GM18499 (cell line): ENCODE measurements at regions not wholly inside any gene's neighbourhood (a gene's known extent, or its start where the extent isn't known, plus 50 kb on each side); places are given as distances from the start of the nearest gene placed in this dataset.

ENCODE experiments used
- ATAC-seq: cut with Tn5 transposase; IDR thresholded peaks from one replicate; pipeline ENCODE4 v1.9.1; 2021; ENCODE audit warnings: moderate number of reproducible peaks; ENCODE audit not compliant: insufficient read depth, unreplicated experiment

GRCh38 chr1:239587574-239588369 lies 201.4 kb downstream of the CHRM3 start:
- no peak for ATAC-seq

- no peak for ATAC-seq
These were observed 204.2 kb downstream of the CHRM3 start for GRCh38 chr1:239590556-239590955.

GRCh38 chr1:239593527-239593926 lies 207.2 kb downstream of the CHRM3 start:
- no peak for ATAC-seq

- ATAC-seq, result no peak
These were observed 214.2 kb downstream of the CHRM3 start for GRCh38 chr1:239600588-239600987.

- ATAC-seq, result no peak
These were observed 214.7 kb downstream of the CHRM3 start for GRCh38 chr1:239601108-239601507.

- no peak for ATAC-seq
These were observed 217.2 kb downstream of the CHRM3 start for GRCh38 chr1:239603530-239603929.

GRCh38 chr1:239606850-239607400 lies 220.6 kb downstream of the CHRM3 start:
- ATAC-seq, result no peak

GRCh38 chr1:239608469-239608868 lies 222.1 kb downstream of the CHRM3 start:
- ATAC-seq, result no peak

- ATAC-seq, result no peak
These were observed 226.0 kb downstream of the CHRM3 start for GRCh38 chr1:239612379-239612778.

- ATAC-seq, result no peak
These were observed 230.3 kb downstream of the CHRM3 start for GRCh38 chr1:239616673-239617072.

- ATAC-seq, result no peak
These were observed 230.9 kb downstream of the CHRM3 start for GRCh38 chr1:239617259-239617658.

- ATAC-seq, result no peak
These were observed 231.4 kb downstream of the CHRM3 start for GRCh38 chr1:239617731-239618130.

GRCh38 chr1:239619190-239619589 lies 232.8 kb downstream of the CHRM3 start:
- ATAC-seq, result no peak

- ATAC-seq, result no peak
These were observed 244.4 kb downstream of the CHRM3 start for GRCh38 chr1:239630767-239631166.

GRCh38 chr1:239633432-239633831 lies 247.1 kb downstream of the CHRM3 start:
- no peak for ATAC-seq

GRCh38 chr1:239635276-239635675 lies 248.9 kb downstream of the CHRM3 start:
- ATAC-seq, result no peak

GRCh38 chr1:239636347-239636746 lies 250.0 kb downstream of the CHRM3 start:
- no peak for ATAC-seq

- ATAC-seq, result no peak
These were observed 258.2 kb downstream of the CHRM3 start for GRCh38 chr1:239644604-239645003.

- no peak for ATAC-seq
These were observed 260.7 kb downstream of the CHRM3 start for GRCh38 chr1:239647045-239647444.

GRCh38 chr1:239647964-239648632 lies 261.7 kb downstream of the CHRM3 start:
- no peak for ATAC-seq

- ATAC-seq, result no peak
These were observed 268.7 kb downstream of the CHRM3 start for GRCh38 chr1:239655023-239655422.

GRCh38 chr1:239657291-239657690 lies 270.9 kb downstream of the CHRM3 start:
- no peak for ATAC-seq
